PFSK-1 (cell line): ENCODE measurements at regions not wholly inside any gene's neighbourhood (a gene's known extent, or its start where the extent isn't known, plus 50 kb on each side); places are given as distances from the start of the nearest gene placed in this dataset.

Experiments used
- FOXP2 ChIP-seq: optimal IDR thresholded peaks from 2 replicates; pipeline ENCODE3; 2011; ENCODE audit warnings: borderline replicate concordance, control low read depth, inconsistent platforms; ENCODE audit not compliant: insufficient read depth; ENCODE audit errors: extremely low read length, extremely low read depth
- POLR2AphosphoS5 ChIP-seq: IDR thresholded peaks from 2 replicates; pipeline ENCODE4 v1.6.1; 2012; ENCODE audit warnings: low read depth, mild to moderate bottlenecking, control low read depth, low read length, moderate library complexity
- SIN3A ChIP-seq: IDR thresholded peaks from 2 replicates; pipeline ENCODE4 v1.6.1; 2012; ENCODE audit warnings: mild to moderate bottlenecking, low read length, moderate library complexity, borderline replicate concordance; ENCODE audit not compliant: insufficient read depth
- TAF1 ChIP-seq: IDR thresholded peaks from 2 replicates; pipeline ENCODE4 v1.6.1; 2012; ENCODE audit warnings: low read length, control low read depth, borderline replicate concordance; ENCODE audit not compliant: insufficient read depth
- TF ChIP-seq, protein P1 (sequence below), 2 experiments: IDR thresholded peaks; 2 replicates each; pipeline versions ENCODE4 v1.6.1 to v1.8.0; 2011 to 2012; ENCODE audit warnings: low read depth in 2 of 2, low read length in 2 of 2, control low read depth in 1 of 2, inconsistent platforms in 1 of 2, mild to moderate bottlenecking in 1 of 2, moderate library complexity in 1 of 2; ENCODE audit not compliant: insufficient read depth in 1 of 2

DNA sequence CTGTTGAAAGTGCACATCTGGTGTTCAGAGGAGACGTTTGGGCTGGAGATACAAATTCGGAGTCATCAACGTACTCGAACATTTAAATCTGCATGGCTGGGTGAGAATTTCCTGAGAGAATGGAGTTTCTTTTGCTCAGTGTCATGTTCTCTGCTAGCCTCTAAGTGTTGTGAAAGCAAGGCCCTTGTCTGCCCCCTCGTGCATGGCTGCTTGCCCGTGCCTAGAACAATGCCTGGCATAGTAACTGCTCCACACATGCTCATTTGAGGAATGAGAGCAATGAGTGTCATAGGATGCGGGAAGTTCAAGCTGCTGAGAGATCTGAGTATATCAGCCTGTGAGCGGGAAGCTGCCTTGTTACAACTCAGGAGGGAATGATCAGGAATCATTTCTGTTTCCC lies 171.1 kb upstream of the CSF3R start:
- TF ChIP-seq, protein P1, sequence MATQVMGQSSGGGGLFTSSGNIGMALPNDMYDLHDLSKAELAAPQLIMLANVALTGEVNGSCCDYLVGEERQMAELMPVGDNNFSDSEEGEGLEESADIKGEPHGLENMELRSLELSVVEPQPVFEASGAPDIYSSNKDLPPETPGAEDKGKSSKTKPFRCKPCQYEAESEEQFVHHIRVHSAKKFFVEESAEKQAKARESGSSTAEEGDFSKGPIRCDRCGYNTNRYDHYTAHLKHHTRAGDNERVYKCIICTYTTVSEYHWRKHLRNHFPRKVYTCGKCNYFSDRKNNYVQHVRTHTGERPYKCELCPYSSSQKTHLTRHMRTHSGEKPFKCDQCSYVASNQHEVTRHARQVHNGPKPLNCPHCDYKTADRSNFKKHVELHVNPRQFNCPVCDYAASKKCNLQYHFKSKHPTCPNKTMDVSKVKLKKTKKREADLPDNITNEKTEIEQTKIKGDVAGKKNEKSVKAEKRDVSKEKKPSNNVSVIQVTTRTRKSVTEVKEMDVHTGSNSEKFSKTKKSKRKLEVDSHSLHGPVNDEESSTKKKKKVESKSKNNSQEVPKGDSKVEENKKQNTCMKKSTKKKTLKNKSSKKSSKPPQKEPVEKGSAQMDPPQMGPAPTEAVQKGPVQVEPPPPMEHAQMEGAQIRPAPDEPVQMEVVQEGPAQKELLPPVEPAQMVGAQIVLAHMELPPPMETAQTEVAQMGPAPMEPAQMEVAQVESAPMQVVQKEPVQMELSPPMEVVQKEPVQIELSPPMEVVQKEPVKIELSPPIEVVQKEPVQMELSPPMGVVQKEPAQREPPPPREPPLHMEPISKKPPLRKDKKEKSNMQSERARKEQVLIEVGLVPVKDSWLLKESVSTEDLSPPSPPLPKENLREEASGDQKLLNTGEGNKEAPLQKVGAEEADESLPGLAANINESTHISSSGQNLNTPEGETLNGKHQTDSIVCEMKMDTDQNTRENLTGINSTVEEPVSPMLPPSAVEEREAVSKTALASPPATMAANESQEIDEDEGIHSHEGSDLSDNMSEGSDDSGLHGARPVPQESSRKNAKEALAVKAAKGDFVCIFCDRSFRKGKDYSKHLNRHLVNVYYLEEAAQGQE (IDR thresholded peaks at IDR 0.05; ENCODE audit: insufficient read depth in 1 of 2, low read depth in 2 of 2, low read length in 2 of 2) = no peak
- TF ChIP-seq SIN3A (no peak), TAF1 (no peak), POLR2AphosphoS5 (no peak), FOXP2 (no peak)

DNA sequence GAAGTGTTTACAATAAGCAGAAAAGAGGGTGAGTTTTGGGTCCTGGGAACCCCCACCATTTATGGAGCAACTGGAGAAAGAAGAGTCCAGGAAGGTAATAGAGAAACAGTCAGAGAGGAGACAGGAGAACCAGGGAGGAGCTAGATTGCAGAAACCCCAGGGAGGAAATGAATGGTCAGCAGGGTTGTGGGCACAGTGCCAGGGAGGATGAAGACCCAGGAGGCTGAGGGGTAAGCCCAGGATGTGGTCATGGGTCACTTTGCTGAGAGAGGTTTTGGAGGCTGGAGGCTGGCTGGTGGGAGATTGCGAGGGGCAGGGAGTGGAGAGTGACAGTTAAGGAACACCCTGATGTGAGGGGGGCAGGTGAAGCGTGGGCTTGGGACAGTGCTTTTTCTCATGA lies 169.9 kb upstream of the CSF3R start:
- TF ChIP-seq, protein P1 (IDR thresholded peaks at IDR 0.05; ENCODE audit: insufficient read depth in 1 of 2, low read depth in 2 of 2, low read length in 2 of 2) = no peak
- no peak for TF ChIP-seq SIN3A
- TF ChIP-seq POLR2AphosphoS5 = no peak
- TF ChIP-seq FOXP2 = no peak
- TF ChIP-seq TAF1 = no peak

DNA sequence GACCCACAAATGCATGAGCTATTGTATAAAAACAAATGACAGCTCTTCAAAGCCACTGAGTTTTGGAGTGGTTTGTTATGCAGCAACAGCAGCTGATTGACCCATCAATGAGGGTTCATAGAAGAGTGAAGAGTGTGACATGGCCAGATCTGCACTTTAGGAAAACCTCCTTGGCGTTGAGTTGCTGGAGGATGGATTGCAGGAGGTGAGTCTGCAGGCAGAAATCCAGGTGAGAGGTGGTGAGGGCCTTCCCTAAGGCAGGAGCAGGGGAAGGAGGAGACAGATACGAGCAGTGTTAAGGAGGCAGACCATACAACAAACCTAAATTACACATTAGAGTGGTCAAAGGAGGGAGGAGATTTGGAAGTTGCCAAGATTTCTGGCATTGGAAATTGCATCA lies 169.3 kb upstream of the CSF3R start:
- TF ChIP-seq TAF1 (no peak), POLR2AphosphoS5 (no peak), SIN3A (no peak), FOXP2 (no peak)
- TF ChIP-seq, protein P1 (IDR thresholded peaks at IDR 0.05; ENCODE audit: insufficient read depth in 1 of 2, low read depth in 2 of 2, low read length in 2 of 2) = no peak

DNA sequence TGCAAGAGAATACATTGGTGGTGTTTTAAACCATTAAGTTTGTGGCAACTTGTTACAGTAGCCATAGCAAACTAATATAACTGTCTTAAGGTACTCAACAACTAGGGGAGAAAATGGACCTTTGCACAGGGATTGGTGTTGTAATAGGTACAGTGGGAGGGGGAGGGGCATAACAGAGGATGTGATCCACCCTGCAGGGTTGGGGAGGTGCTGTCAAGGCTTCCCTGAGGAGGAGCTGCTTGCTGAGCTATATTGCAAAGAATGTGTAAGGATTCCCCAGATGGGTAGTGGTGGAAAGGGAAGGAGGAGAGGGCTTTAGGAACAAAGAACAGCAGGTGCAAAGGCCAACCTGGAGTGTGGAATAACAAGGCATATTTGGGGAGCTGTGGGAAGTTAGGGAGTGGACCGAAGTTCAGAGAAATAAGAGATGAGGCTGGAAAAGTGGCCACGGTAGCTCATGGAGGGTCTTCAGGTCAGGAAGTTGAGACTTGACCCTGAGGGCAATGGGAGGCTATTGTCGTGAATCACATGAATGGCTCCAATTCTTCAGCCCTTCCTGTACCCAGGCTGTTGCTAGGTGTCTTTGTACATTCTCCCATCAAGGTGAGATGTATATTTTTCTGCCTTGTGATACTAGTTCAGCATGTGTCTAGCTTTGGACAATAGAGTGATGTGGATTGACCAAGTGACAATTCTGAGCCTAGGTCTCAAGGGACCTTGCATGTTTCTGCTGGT lies 168.6 kb upstream of the CSF3R start:
- TF ChIP-seq TAF1 (no peak), FOXP2 (no peak), POLR2AphosphoS5 (no peak), SIN3A (no peak)
- TF ChIP-seq, protein P1 (IDR thresholded peaks at IDR 0.05; ENCODE audit: insufficient read depth in 1 of 2, low read depth in 2 of 2, low read length in 2 of 2) = no peak
